ENCODE measurements at regions not wholly inside any gene's neighbourhood (a gene's known extent, or its start where the extent isn't known, plus 50 kb on each side); places are given as distances from the start of the nearest gene placed in this dataset.
"Not testable (repeated sequence)": the region's sequence is repeated elsewhere in the genome, so short reads cannot be mapped to it uniquely, and the experiment has no call there.

- no peak for DNase-seq
Measured at GRCh38 chr14:84068288-84068687, 1461.7 kb upstream of the FLRT2 start.

- no peak for DNase-seq
Measured at GRCh38 chr14:84071061-84071460, 1458.9 kb upstream of the FLRT2 start.

- no peak for DNase-seq
Measured at GRCh38 chr14:84074626-84075025, 1455.3 kb upstream of the FLRT2 start.

- no peak for DNase-seq
Measured at GRCh38 chr14:84080944-84081343, 1449.0 kb upstream of the FLRT2 start.

GRCh38 chr14:84084056-84084630 lies 1445.8 kb upstream of the FLRT2 start:
- DNase-seq = no peak

DNA sequence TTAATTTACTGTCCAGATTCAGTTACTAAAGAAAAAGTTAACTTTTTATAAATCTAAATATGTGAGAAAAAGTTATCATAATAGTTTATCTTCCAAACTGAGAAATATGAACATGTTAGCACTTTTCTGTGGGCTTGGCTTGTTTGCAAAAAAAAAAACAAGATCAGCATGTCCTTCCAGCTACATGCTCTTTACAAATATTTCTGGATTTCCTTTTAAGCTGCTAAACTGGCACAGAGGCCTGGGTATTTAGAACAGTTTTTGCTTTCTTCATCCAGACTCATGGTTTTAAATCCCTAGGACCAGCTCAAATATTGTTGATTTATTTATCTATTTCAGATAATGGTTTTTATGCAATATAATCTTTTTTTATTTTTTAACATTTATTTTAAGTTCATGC lies 1444.5 kb upstream of the FLRT2 start:
- DNase-seq = no peak

DNA sequence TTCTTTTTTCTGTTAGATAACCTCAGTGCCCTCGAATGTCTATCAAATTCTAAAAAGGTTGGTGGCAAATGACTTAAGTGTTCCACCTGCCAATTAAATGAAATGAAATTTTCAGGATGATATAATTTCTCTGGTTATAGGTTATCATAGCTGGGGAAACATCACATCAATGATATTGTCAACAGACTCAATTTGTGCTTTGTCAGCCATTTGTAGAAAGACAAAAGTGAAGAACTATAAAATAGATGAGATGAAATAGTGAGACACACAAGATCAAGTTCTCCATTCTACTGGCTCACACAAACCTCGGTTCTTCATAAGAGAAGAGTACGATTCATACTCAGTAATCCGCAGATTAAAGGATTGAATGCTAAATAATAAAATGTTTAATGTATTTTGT lies 1443.2 kb upstream of the FLRT2 start:
- DNase-seq = no peak

DNA sequence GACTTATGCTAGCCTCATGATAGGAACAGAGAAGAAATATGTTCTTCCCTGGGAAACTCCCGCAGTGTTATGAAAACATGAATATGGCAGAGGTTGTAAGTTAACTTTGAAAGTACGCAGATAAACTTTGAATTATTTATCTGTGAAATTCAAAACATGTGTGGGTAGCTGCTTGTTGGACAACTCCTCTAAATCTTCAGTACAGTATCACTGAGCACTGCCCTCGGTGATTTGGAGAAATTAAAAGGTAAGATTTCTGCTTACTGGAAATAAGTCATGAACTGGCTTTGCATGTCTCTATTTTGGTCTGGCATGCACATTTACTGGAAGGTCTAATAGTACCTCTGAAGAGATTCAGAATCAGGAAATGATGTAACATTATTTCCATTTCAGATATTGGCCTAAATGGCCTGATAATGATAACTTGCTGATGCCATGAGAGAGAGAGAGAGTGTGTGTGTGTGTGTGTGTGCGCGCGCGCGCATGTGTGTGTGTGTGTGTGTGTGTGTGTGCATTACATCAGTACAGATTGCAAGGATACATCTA lies 1441.9 kb upstream of the FLRT2 start:
- DNase-seq = no peak

GRCh38 chr14:84090837-84091236 lies 1439.1 kb upstream of the FLRT2 start:
- no peak for DNase-seq

GRCh38 chr14:84095681-84096080 lies 1434.3 kb upstream of the FLRT2 start:
- no peak for DNase-seq

DNA sequence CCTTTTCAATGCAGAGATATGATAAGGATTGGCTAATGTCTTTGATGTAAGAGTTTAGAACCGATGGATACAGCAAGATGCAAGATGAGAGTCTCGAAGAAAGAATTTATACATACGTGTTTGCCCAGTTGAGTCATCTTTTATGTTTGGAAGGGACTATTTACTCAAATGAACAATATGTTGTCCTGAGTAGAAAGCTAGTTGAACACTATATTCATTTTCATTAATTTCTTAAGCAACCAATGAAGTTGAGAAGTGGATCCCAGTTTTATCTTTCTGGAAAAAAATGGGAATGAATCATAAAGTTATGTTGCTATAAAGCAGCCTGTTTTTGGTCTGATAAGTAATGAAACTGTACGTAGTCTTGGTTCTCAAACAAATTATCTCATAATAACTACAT lies 1431.7 kb upstream of the FLRT2 start:
- no peak for DNase-seq

DNA sequence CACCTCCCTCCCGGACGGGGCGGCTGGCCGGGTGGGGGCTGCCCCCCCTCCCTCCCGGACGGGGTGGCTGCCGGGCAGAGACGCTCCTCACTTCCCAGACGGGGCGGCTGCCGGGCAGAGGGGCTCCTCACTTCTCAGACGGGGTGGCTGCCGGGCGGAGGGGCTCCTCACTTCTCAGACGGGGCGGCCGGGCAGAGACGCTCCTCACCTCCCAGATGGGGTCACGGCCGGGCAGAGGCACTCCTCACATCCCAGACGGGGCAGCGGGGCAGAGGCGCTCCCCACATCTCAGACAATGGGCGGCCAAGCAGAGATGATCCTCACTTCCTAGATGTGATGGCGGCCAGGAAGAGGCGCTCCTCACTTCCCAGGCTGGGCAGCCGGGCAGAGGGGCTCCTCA lies 1430.4 kb upstream of the FLRT2 start:
- not testable (repeated sequence) for DNase-seq

GRCh38 chr14:84107835-84108343 lies 1422.1 kb upstream of the FLRT2 start:
- no peak for DNase-seq

- no peak for DNase-seq
Measured at GRCh38 chr14:84108746-84109457, 1421.0 kb upstream of the FLRT2 start.

GRCh38 chr14:84112589-84112988 lies 1417.4 kb upstream of the FLRT2 start:
- no peak for DNase-seq

- no peak for DNase-seq
Measured at GRCh38 chr14:84125676-84126075, 1404.3 kb upstream of the FLRT2 start.

DNA sequence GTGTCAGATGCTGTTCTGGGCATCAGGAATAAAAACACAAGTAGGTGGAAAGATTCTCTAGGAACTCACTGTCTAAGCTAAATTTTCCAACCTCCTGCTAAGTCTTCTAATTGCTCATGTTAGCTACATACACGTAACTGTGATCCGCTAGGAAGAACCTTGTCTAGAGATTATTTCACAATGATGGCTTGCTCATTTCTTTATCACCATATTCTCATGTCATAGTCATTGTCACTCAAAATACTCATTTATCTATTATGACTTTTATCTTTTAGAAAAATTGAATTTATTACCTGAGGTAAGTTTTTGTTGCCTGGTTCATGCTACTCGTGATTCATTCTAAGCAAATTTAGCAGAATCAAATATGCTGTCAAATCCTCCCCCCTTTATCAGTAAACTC lies 1402.4 kb upstream of the FLRT2 start:
- no peak for DNase-seq

DNA sequence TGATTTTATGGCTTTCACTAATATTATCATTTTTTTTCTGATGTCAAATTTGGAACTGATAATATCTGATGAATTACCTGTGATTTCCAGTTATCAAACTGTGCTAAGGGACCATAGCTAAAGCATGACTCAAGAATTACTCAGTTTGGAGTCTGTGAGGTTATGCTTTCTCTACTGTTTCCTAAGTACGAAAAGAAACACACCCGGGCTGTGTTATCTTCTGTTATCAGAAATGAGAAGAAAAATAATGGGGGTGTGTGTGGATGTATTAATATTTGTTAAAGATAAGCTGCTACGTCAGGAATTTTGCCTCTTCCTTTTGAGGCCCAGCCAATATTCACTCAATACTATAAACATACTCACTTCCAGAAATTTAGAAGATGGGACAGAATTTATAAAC lies 1401.9 kb upstream of the FLRT2 start:
- no peak for DNase-seq

DNA sequence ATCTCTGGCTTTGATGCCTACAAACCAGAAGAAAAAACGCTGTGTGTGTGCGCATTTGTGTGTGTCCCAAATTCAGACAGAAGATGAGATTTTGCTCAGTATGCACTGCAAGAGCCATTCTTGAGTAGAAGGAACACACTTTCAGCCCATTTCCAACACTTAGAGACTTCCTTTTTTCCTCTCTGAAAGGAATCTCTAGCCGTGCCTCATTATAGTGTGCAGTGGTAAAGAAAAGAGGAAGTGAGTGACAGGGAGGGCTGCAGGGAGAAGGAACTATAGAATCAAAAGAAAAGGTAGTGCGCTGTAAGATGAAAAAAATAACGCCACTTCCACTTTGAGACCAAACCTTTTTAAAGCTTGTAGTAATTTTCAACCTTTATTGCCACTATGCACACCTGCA lies 1400.9 kb upstream of the FLRT2 start:
- no peak for DNase-seq

GRCh38 chr14:84129941-84130340 lies 1400.0 kb upstream of the FLRT2 start:
- no peak for DNase-seq

- DNase-seq = no peak
Measured at GRCh38 chr14:84131924-84132323, 1398.0 kb upstream of the FLRT2 start.

GRCh38 chr14:84144166-84144565 lies 1385.8 kb upstream of the FLRT2 start:
- DNase-seq = no peak

DNA sequence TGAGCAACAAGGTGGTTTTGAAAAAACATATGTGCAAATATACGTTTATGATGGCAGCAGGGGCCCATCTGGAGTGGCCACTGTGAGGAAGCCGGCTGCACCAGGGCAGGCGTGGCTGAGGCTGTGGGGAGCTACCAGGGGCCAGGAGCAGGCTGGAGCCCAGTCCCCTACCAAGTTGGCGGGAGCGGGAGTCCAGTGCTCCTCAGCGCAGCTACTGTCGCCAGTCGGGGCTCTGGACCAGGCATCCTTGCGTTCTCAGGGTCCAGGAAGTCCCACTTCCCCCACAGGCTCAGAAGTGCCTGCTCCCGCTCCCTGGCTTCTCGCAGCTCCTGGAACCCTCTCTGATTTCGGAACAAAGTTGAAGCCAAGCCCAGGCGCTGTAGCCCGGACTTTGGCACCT lies 1377.5 kb upstream of the FLRT2 start:
- no peak for DNase-seq

DNA sequence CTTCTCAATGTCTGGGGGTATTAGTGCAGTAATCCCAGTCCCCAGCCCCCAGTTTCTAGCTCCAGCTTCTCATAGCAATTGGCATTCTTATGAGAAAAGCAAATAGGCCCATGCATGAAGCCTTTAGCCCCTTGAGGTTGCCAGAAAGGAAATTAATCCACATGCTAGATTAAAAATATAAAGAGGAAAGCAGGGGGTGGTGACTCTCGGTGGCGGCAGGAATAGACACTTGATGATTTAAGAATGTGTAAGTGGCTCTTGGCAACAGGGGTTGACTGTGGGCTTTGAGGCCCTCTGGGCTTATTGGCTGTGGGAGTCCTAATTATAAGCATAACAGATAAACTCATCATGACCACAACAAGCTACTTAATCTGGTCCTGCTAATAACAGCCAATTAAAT lies 1367.3 kb upstream of the FLRT2 start:
- no peak for DNase-seq

GRCh38 chr14:84167026-84167425 lies 1362.9 kb upstream of the FLRT2 start:
- no peak for DNase-seq

Measured in NCI-H1417 treated with DMSO at 0.1 percent for 48 hours (cell line).